OCI-LY7 (cell line): ENCODE measurements at regions not wholly inside any gene's neighbourhood (a gene's known extent, or its start where the extent isn't known, plus 50 kb on each side); places are given as distances from the start of the nearest gene placed in this dataset.

Experiments used
- BruUV-seq: library from RNA; stranded (reverse); fragments of 400-500 nt; replicated peaks from 2 replicates; lab custom pipeline; 2021; lab: Mats Ljungman, UMichigan
- CTCF ChIA-PET: fragments of 300-600 bp; sonication (Branson Sonifier 250); formaldehyde crosslinking; loops from one replicate; lab custom pipeline; 2022; ENCODE audit warnings: antibody characterized with exemption; ENCODE audit not compliant: unreplicated experiment; lab: Charles Lee
- POLR2A ChIA-PET: fragments of 300-600 bp; sonication (Branson Sonifier 250); formaldehyde crosslinking; loops from one replicate; lab custom pipeline; 2022; ENCODE audit warnings: antibody characterized with exemption; lab: Charles Lee
- DNase-seq: peaks from one replicate; pipeline ENCODE4 v3.0.0-alpha.2; 2015; ENCODE audit warnings: low spot score
- H2AFZ ChIP-seq: fragments of 200-600 bp; sonication (generic), shearing (Covaris generic); 2 replicates; pipeline ENCODE4 v1.6.1; 2014; ENCODE audit warnings: mild to moderate bottlenecking, antibody characterized with exemption, low read length, moderate library complexity
- H3K27ac ChIP-seq: fragments of 200-600 bp; sonication (generic); 2 replicates; pipeline ENCODE4 v1.5.1; 2014; ENCODE audit warnings: mixed run types, low read depth, mild to moderate bottlenecking, moderate library complexity, low read length, inconsistent platforms; ENCODE audit not compliant: poor library complexity, severe bottlenecking
- H3K36me3 ChIP-seq: fragments of 200-600 bp; sonication (generic); 2 replicates; pipeline ENCODE4 v1.6.1; 2014; ENCODE audit warnings: mild to moderate bottlenecking, antibody characterized with exemption, low read length, moderate library complexity, mixed read lengths; ENCODE audit not compliant: insufficient read depth
- H3K4me1 ChIP-seq: fragments of 200-600 bp; sonication (generic); 2 replicates; pipeline ENCODE4 v1.5.1; 2014; ENCODE audit warnings: mild to moderate bottlenecking, low read length; ENCODE audit not compliant: insufficient read depth, poor library complexity, severe bottlenecking
- H3K4me2 ChIP-seq: fragments of 200-600 bp; sonication (generic); 2 replicates; pipeline ENCODE4 v1.6.1; 2014; ENCODE audit warnings: mild to moderate bottlenecking, low read length
- H3K4me3 ChIP-seq: fragments of 200-600 bp; sonication (generic); 2 replicates; pipeline ENCODE4 v1.5.1; 2014; ENCODE audit warnings: mild to moderate bottlenecking, low read depth, low read length; ENCODE audit not compliant: poor library complexity, severe bottlenecking
- H3K79me2 ChIP-seq: fragments of 200-600 bp; sonication (generic); 2 replicates; pipeline ENCODE4 v1.6.1; 2016; ENCODE audit warnings: low read depth, mild to moderate bottlenecking, low read length, moderate library complexity, mixed read lengths; ENCODE audit not compliant: insufficient read depth
- H3K9me2 ChIP-seq: fragments of 200-600 bp; sonication (generic); 2 replicates; pipeline ENCODE4 v1.6.1; 2016; ENCODE audit warnings: mild to moderate bottlenecking, low read length, mixed read lengths; ENCODE audit not compliant: insufficient read depth
- H3K9me3 ChIP-seq: fragments of 200-600 bp; sonication (generic); 2 replicates; pipeline ENCODE4 v1.6.1; 2014; ENCODE audit warnings: mild to moderate bottlenecking, mixed run types, low read length, mixed read lengths
- H4K20me1 ChIP-seq: fragments of 200-600 bp; sonication (generic); 2 replicates; pipeline ENCODE4 v1.6.1; 2014; ENCODE audit warnings: mild to moderate bottlenecking, antibody characterized with exemption, low read length, moderate library complexity, mixed read lengths; ENCODE audit not compliant: insufficient read depth
- EZH2phosphoT487 ChIP-seq: fragments of 200-600 bp; sonication (generic); IDR thresholded peaks from 2 replicates; pipeline ENCODE4 v1.6.1; 2018; ENCODE audit warnings: low read depth, borderline replicate concordance, mild to moderate bottlenecking, mixed run types, antibody characterized with exemption, low read length, moderate library complexity, mixed read lengths
- intact Hi-C: fragments of 100-400 bp; cut with micrococcal nuclease; formaldehyde crosslinking; loops from one replicate; pipeline ENCODE4 v1.10.0; 2022; ENCODE audit not compliant: unreplicated experiment
- TF ChIP-seq, protein P1 (sequence below): fragments of 200-600 bp; sonication (generic); conservative IDR thresholded peaks from 2 replicates; pipeline ENCODE4 v1.5.1; 2014; ENCODE audit warnings: mild to moderate bottlenecking, antibody characterized with exemption, low read length, moderate library complexity, mixed read lengths

DNA sequence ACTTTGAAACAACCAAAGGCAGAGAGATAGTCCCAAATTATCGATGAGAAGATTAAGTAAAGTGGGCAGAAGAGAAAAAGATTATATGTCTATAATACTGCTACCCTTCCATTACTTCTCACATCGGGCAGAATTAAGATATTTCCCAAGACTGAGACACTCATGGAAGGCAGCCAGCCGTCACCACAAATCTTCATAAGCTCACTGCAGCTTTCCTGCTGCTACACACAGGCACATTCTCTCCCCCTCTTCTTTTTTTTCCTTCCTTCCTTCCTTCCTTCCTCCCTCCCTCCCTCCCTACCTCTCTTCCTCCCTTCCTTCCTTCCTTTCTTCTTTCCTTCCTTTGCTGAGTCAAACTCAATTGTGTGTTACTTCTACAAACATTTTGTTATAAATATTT, 58.7 kb upstream of the SPATA31C2 start:
- Histone ChIP-seq H3K4me2 (no peak overlapping the region), H3K36me3 (no peaks in the 10 kb centered on the region), H3K9me2 (no peaks in the 10 kb centered on the region), H3K27ac (no peak overlapping the region), H3K9me3 (no peaks in the 10 kb centered on the region), H3K79me2 (no peaks in the 10 kb centered on the region), H3K4me1 (no peaks in the 10 kb centered on the region), H4K20me1 (no peaks in the 10 kb centered on the region), H2AFZ (no peak overlapping the region), H3K4me3 (no peak overlapping the region)
- POLR2A ChIA-PET: no interaction called here
- no peak for DNase-seq
- no TSS peak for BruUV-seq
- intact Hi-C loops: no loop called here
- TF ChIP-seq, protein P1, sequence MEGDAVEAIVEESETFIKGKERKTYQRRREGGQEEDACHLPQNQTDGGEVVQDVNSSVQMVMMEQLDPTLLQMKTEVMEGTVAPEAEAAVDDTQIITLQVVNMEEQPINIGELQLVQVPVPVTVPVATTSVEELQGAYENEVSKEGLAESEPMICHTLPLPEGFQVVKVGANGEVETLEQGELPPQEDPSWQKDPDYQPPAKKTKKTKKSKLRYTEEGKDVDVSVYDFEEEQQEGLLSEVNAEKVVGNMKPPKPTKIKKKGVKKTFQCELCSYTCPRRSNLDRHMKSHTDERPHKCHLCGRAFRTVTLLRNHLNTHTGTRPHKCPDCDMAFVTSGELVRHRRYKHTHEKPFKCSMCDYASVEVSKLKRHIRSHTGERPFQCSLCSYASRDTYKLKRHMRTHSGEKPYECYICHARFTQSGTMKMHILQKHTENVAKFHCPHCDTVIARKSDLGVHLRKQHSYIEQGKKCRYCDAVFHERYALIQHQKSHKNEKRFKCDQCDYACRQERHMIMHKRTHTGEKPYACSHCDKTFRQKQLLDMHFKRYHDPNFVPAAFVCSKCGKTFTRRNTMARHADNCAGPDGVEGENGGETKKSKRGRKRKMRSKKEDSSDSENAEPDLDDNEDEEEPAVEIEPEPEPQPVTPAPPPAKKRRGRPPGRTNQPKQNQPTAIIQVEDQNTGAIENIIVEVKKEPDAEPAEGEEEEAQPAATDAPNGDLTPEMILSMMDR: no peak
- CTCF ChIA-PET: no interaction called here

DNA sequence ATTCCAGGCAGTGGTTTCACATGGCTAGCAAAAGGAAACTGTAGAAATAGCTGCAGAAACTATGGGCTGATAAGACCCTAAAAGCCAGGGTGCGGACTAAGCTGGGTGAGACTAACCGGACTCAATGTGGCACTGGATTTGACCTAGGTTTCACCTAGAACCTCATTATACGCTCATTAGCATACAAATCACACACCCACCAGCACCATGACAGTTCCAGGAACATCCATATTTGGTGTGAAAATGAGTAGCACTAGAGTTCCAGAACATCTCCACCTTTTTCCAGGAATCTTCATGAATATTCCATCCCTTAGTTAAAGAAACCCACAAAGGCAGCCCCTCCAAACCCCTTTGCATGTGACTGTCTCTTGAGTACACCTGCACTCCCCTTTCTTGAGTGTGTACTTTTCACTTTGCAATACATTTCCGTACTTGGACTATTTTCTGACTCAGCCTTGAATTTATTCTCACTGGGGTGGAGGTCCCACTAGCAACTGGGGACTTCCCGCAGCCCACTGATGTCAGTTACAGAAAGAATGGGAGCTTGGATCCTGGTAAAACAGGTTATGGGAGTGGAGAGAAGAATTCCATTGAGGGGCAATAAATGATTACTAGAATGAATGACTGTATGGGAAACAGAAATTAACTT, 58.0 kb upstream of the SPATA31C2 start:
- H3K9me3 ChIP-seq: no peaks in the 10 kb centered on the region
- no peak overlapping the region for H3K4me3 ChIP-seq
- H3K4me2 ChIP-seq: no peak overlapping the region
- no peaks in the 10 kb centered on the region for H3K4me1 ChIP-seq
- no peaks in the 10 kb centered on the region for H3K9me2 ChIP-seq
- no peaks in the 10 kb centered on the region for H3K36me3 ChIP-seq
- no peak overlapping the region for H3K27ac ChIP-seq
- intact Hi-C loops: no loop called here
- no peak for DNase-seq
- no peak for TF ChIP-seq EZH2phosphoT487
- TF ChIP-seq, protein P1: no peak
- POLR2A ChIA-PET: no interaction called here
- BruUV-seq: no TSS peak
- H4K20me1 ChIP-seq: no peaks in the 10 kb centered on the region
- H2AFZ ChIP-seq: no peak overlapping the region
- no peaks in the 10 kb centered on the region for H3K79me2 ChIP-seq
- CTCF ChIA-PET: no interaction called here

DNA sequence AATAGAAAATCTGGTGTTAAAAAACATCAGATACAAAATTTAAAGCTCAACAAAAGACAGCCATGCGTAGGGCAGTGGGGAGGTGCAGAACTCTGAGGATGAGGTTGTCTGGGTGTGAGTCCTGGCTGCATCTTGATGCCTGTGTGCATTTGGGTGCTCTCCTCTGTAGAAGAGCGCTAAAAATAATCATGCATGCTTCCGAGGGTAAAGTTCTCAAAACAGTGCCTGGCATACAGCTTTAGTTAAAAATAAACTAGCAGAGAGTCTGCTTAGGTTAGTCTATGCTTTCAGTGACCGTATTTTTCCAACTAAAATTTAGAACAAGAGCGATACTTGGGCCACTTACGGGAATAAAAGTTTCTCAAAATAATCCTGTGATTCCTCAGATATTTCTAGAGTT, 55.5 kb upstream of the SPATA31C2 start:
- intact Hi-C loops: no loop called here
- Histone ChIP-seq H4K20me1 (no peaks in the 10 kb centered on the region), H3K36me3 (no peaks in the 10 kb centered on the region), H2AFZ (no peak overlapping the region), H3K4me3 (no peak overlapping the region), H3K9me2 (no peaks in the 10 kb centered on the region), H3K4me2 (no peak overlapping the region), H3K9me3 (no peaks in the 10 kb centered on the region), H3K79me2 (no peaks in the 10 kb centered on the region), H3K27ac (no peak overlapping the region), H3K4me1 (no peaks in the 10 kb centered on the region)
- BruUV-seq: no TSS peak
- no peak for TF ChIP-seq EZH2phosphoT487
- TF ChIP-seq, protein P1: no peak
- DNase-seq: no peak
- ChIA-PET POLR2A (no interaction called here), CTCF (no interaction called here)
